Neural progenitor cell (in vitro differentiated cells): ENCODE measurements at regions not wholly inside any gene's neighbourhood (a gene's known extent, or its start where the extent isn't known, plus 50 kb on each side); places are given as distances from the start of the nearest gene placed in this dataset.

ENCODE experiments used
- EZH2 ChIP-seq: fragments of 200-600 bp; sonication (generic); IDR thresholded peaks from 2 replicates; pipeline ENCODE4 v1.6.1; 2017; ENCODE audit warnings: antibody characterized with exemption, mild to moderate bottlenecking, moderate library complexity
- TF ChIP-seq, protein P1 (sequence below): fragments of 200-600 bp; sonication (generic); IDR thresholded peaks from 2 replicates; pipeline ENCODE4 v1.5.1; 2017; ENCODE audit warnings: antibody characterized with exemption, mild to moderate bottlenecking

GRCh38 chr2:26527726-26528585 lies 50.0 kb upstream of the OTOF start:
- no peak for TF ChIP-seq EZH2
- TF ChIP-seq, protein P1, sequence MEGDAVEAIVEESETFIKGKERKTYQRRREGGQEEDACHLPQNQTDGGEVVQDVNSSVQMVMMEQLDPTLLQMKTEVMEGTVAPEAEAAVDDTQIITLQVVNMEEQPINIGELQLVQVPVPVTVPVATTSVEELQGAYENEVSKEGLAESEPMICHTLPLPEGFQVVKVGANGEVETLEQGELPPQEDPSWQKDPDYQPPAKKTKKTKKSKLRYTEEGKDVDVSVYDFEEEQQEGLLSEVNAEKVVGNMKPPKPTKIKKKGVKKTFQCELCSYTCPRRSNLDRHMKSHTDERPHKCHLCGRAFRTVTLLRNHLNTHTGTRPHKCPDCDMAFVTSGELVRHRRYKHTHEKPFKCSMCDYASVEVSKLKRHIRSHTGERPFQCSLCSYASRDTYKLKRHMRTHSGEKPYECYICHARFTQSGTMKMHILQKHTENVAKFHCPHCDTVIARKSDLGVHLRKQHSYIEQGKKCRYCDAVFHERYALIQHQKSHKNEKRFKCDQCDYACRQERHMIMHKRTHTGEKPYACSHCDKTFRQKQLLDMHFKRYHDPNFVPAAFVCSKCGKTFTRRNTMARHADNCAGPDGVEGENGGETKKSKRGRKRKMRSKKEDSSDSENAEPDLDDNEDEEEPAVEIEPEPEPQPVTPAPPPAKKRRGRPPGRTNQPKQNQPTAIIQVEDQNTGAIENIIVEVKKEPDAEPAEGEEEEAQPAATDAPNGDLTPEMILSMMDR, result no peak
